Tibial nerve (tissue), 4 donors: ENCODE measurements at regions not wholly inside any gene's neighbourhood (a gene's known extent, or its start where the extent isn't known, plus 50 kb on each side); places are given as distances from the start of the nearest gene placed in this dataset.

ENCODE experiments used
- EP300 ChIP-seq, 2 donors: sonication (generic); formaldehyde crosslinking; IDR thresholded peaks; one replicate each; pipeline ENCODE4 v1.6.1; 2017; ENCODE audit warnings: antibody characterized with exemption in 2 of 2, mild to moderate bottlenecking in 1 of 2
- POLR2A ChIP-seq, 2 donors: fragments of 450-650 bp; IDR thresholded peaks; one replicate each; pipeline ENCODE4 v1.6.1; 2017; ENCODE audit warnings: antibody characterized with exemption in 2 of 2, mild to moderate bottlenecking in 2 of 2, moderate library complexity in 2 of 2
- TF ChIP-seq, protein P1 (sequence below), 5 experiments: fragments of 200-600 bp in 3 of 5; fragments of 450-650 bp in 2 of 5; sonication (generic) in 3 of 5; IDR thresholded peaks; one replicate each; pipeline ENCODE4 v1.5.1; 2016 to 2019; ENCODE audit warnings: antibody characterized with exemption in 5 of 5, mild to moderate bottlenecking in 3 of 5, moderate library complexity in 2 of 5

DNA sequence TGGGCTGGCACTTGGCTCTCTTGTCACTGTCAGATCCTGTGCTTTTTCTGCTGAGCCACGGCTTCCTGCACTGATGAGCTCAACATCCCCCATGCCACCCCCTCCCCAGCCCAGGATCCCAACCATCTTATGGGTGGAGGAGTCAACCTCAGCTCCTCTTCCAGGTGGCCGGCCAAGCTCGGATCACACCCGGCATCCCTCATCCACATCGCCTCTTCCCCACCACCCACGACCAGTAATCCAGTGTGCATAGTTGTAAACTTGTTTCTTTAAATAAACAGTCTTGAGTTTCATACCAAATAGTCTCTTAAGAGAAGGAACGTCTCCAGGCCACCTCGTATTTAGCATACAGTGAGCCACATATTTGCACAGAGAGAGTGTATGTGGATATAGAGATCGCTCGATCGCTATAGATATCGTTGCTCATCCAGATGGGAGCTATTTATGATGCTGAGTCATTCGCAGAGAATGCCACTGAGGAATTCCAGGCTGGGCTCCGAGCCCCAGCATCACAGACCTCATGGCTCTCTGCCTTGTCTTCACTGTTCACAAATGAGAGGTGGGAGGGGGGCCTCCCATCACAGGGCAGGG, 61.8 kb upstream of the CPLX2 start:
- TF ChIP-seq, protein P1, sequence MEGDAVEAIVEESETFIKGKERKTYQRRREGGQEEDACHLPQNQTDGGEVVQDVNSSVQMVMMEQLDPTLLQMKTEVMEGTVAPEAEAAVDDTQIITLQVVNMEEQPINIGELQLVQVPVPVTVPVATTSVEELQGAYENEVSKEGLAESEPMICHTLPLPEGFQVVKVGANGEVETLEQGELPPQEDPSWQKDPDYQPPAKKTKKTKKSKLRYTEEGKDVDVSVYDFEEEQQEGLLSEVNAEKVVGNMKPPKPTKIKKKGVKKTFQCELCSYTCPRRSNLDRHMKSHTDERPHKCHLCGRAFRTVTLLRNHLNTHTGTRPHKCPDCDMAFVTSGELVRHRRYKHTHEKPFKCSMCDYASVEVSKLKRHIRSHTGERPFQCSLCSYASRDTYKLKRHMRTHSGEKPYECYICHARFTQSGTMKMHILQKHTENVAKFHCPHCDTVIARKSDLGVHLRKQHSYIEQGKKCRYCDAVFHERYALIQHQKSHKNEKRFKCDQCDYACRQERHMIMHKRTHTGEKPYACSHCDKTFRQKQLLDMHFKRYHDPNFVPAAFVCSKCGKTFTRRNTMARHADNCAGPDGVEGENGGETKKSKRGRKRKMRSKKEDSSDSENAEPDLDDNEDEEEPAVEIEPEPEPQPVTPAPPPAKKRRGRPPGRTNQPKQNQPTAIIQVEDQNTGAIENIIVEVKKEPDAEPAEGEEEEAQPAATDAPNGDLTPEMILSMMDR (IDR thresholded peaks at IDR 0.05) = no peak
- TF ChIP-seq EP300 (IDR thresholded peaks at IDR 0.05) = no peak
- TF ChIP-seq POLR2A (IDR thresholded peaks at IDR 0.05) = no peak
